OCI-LY1 (cell line): ENCODE measurements at regions not wholly inside any gene's neighbourhood (a gene's known extent, or its start where the extent isn't known, plus 50 kb on each side); places are given as distances from the start of the nearest gene placed in this dataset.

ENCODE experiments used
- CTCF ChIP-seq: fragments of 200-600 bp; sonication (generic), shearing (Covaris generic); IDR thresholded peaks from 2 replicates; pipeline ENCODE4 v1.5.1; 2017; ENCODE audit warnings: mild to moderate bottlenecking, antibody characterized with exemption, low read length, moderate library complexity, mixed read lengths
- EZH2 ChIP-seq: fragments of 200-600 bp; sonication (generic), shearing (Covaris generic); IDR thresholded peaks from 2 replicates; pipeline ENCODE4 v1.8.0; 2017; ENCODE audit warnings: borderline replicate concordance, mixed run types, mild to moderate bottlenecking, antibody characterized with exemption, low read length, moderate library complexity, mixed read lengths

GRCh38 chr17:72429066-72429638 is 308.3 kb downstream of the SOX9 start:
- no peak for TF ChIP-seq CTCF
- no peak for TF ChIP-seq EZH2
